Amniotic stem cell (primary cell): ENCODE measurements at regions not wholly inside any gene's neighbourhood (a gene's known extent, or its start where the extent isn't known, plus 50 kb on each side); places are given as distances from the start of the nearest gene placed in this dataset.

Source experiments
- DNase-seq: peaks from one replicate; lab custom pipeline; 2025; lab: John Stamatoyannopoulos, UW

DNA sequence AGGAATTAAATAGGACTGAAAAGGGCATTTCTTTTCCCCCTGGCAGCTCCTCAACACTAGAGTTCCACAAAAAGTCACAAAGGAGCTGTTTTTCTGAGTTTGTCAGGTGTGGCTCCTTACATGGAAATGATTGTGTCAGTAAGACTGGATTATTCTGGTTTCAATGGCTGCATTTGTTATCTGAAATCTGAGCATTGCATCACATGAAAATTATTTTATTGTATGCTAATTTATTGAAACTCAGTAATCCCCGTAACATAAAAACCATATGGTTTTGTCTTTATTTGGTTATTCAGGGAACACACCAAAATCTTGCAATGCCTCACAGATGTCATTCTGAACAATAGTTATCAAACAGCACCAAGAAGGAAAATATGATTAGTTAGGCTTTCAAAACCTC lies 439.7 kb upstream of the TNP1 start:
- no peak for DNase-seq

DNA sequence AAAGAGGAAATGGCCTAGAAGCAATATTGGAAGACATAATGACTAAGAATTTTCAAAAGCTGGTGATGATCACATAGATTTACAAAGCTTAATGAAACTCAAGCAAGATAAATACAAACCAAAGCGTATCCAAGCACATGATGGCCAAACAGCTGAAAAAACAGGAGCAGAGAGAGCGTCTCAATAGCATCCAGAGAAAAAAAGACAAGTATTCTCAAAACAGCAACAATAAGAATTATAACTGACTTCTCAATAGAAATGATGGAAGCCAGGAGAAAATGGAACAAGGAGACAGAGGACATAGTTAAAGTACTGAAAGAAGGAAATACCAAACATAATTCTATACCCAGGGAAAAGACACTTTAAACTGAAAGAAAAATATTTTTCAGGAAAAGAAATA lies 437.2 kb upstream of the TNP1 start:
- no peak for DNase-seq

DNA sequence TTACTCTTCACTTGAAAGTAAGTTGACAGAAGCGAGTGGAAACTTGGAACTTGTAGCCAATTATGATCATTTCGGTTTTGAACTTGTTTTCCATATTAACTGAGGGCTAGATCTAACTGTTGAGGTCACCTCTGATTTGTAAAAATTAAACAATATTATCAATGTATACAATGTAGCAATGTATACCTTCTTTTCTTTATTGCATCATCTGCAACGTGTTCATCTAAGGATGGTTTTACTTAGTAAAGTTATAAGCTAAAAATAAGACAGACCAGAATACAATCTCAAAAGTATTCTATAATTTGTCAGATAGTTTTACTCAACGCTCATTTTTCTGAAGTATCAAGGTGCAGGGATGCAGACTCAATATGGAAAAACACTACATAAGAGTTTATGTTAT lies 435.0 kb upstream of the TNP1 start:
- no peak for DNase-seq

DNA sequence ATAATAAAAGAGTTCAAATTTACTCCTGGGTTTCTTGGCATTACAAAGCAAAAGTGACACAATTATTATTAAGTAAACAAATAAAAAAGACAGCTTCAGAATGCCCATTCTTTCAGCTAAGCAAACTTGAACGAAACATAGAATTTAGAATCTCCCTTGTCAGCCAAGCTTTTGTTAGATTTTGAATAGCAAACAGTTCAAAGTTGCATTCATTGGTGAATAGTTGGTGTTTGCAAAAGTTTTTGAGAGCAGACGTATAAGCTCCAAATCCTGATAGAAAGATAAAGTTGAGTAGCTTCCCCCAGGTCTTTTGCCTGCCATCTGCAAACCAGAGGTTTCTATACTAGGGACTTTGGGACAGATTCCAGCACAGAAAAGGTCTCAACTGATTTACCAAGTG lies 434.3 kb upstream of the TNP1 start:
- DNase-seq: no peak

DNA sequence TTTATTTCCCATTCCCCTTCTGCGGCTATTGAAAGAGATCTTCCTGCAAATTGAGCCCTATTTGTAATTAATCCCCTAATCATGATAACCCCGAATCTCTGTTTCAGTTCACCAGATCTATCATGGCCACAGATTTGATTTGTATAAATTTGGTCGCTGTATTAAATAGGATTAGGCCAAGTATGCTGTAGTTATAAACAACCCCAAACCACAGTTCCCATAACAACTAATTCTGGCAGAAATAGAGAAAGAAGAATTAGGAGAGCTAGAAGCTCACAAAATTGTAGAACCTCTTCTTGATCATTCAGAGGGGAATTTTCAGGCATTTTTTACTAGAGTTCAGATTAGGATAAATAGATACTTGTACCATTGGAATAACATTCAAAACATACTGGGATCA lies 433.7 kb upstream of the TNP1 start:
- no peak for DNase-seq

DNA sequence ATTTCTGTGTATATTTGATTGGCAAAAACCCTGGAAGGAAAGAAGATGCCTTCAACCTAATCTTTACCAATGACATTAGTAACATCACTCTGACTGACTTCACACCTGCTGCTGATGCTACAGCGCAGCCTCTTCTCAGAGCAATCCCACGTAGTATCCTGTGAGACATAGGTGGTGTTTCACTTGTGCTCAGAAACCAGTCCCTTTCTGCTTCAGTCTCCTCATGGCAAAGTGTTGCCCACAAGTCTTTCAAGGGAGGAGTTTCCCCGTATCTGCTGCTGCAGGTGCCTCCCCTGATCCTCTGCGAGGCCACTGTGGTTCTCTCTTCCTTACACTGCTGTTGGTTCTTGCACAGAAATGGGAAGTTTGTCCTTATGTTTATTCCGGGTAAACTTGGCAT lies 433.2 kb upstream of the TNP1 start:
- DNase-seq: no peak

DNA sequence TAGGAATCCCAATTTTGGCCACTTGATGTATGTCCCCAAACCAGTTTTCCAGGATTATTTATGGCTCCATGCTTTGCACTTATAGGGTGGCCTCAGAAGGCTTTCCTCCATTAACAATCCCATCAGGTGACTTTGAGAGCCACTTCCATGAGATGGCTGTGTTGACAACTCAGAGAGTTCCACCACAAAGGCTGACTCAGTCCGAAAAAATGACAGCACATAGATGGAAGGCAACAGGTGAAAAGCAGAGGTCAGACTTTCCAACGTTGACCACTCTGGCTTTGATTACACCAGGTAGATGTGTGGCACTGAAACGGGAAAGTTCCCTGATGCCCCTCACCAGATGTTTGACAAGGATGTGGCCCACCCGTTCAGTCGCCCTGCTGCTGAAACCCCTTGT lies 431.4 kb upstream of the TNP1 start:
- no peak for DNase-seq

DNA sequence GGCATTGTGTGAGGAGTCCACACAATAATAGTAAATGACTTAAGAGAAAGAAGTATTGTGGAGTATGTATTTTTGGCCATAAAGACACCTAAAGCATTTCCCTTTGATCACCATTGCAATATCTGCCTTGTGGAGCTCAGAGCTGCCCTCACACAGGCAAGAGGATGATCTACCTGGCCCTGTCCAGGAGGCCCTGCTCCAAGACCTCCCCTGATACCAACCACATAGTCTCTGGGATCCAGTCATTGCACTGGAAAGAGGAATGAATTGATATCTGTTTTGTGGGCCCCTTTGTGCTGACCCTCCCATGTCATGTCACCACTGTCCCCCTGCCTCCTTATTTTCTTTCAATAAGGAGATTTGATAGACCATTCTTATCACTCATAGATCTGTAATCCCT lies 430.6 kb upstream of the TNP1 start:
- no peak for DNase-seq

DNA sequence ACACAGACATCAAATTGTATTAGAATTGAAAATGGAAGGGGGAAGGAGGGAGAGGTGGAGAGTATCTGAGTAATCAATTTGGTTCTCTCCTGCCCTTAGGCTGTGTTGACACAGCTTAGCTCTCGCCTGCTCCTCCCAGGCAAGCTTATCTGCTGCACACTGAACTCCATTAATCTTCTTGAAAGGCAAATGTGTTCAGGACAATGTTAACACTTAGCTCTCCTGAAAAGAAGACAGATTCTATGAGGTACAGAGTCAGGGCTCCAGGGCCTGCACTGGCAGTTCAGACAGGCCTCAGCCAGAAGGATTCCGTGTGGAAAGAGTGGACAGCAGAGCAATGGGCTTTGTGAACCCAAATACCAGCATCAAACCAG lies 430.0 kb upstream of the TNP1 start:
- no peak for DNase-seq

DNA sequence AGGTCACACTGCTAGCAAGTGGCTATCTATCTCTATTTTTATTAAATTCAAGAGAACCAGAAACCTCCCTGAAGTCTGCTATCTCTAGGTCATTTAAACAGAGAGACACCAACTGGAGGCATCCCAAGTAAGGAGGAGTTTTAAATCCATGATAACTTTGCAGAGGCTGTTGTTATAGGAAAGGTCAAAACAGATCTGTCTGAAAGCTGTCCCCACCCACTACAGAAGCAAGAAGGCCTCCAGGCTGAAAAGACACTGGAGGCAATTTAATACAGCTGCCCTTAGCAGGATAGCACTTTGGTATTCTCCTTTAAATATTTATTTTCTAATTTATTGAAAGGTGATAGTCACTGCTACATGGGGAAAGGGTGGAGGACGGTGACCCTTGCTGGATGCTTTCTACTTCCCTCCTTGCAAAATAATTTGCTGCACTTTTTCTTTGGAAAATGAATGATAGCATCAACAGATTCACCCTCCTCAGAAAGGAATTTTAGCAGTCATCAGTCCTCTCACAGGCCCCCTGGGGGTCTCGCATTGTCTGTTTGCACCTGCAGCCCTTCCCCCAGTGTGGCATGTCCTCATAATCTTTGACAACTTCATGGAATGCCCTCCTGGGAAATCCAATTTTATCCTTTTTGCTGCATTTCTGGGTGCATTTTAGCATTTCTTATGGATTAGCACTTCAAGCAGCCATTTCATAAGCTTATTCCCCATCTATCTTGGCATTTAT lies 429.5 kb upstream of the TNP1 start:
- no peak for DNase-seq

DNA sequence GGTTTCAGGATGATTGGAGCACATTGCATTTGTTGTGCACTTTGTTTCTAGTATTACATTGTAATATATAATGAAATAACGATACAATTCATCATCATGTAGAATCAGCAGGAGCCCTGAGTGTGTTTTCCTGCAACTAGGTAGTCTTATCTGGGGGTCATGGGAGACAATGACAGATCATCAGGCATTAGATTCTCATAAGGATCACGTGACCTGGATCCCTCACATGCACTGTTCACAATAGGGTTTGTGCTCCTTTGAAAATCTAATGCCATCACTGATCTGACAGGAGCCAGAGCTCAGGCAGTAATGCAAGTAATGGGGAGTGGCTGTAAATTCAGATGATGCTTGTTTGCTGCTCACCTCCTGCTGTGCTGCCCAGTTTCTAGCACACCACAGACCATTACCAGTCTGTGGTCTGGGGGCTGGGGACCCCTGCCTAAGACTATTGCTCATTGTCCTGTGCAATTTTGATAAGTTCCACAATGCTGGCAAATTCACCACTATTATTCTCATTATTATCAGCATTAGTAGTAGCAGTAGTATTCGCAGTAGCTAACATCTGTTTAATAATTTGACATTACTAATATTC lies 428.7 kb upstream of the TNP1 start:
- no peak for DNase-seq

DNA sequence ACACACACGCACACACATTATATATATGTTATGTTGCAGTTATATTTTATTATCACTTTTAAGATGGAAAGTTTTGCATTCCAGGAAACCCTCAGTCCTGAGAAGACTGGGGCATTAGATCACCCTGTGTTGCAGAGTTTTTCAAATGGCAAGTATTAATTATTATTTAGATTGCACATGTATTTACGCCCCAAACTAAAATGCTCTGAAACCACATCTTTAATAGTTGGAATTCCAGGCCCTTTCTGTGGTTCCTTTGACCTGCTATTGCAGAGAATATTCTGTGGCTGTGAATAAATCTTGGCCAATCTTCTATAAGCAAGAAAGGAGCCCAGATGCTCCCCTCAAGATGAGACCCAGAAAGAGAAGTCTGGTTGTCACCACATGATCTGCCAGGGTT lies 427.0 kb upstream of the TNP1 start:
- DNase-seq: no peak

DNA sequence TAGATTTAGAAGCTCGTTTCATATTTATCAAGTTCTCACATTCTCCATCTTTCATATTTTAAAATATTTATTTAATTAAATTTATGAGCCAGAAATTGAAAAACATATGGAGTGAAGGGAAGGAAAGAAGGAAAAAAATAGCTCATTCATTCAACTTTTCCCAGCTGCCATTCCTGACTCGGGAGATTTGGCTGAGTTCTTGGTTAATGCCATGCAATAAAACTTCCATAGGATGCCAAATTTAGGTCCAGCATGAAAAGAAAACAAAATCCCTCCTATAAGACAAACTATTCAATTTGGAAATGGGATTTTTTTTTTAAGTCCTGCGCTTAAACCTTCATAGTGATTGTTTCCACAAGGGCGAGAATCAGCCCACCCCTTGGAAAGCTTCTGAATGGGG lies 426.1 kb upstream of the TNP1 start:
- no peak for DNase-seq

DNA sequence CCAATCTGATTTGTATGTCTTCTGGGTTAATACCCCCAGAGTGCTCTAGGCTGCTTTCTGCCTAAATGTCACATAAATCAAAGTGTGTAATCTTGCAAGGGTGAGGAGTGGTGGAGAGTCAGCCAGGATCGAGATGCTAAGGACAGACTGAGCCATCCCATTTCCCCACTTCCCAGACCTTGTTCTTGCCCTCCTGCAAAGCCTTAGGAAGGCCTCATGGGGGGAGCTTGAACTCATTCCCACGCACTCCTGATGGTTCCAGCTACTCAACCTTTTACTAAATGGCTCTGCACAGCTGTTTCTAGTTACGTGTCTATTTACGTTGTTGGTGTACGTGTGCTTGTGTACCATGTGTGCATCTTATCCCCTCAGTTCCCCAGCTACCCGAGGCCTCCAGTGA lies 423.6 kb upstream of the TNP1 start:
- no peak for DNase-seq

DNA sequence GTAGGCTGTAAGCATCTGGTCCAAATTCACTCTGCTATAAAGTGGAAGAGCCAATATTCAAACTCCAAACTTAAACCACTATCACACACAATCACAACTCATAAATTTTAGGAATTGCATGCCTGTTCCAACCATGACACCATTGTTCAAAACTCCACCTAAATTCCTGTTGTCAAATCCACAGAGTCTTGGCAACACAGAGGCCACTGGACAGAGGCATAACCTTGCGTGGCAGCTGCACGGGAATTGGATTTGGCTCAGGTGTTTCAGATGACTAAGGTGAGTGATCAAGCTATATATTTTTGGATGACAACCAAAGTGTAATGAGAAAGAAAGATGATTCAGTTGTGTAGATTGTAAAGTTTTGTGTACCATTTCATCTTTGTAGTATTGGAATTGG lies 422.7 kb upstream of the TNP1 start:
- no peak for DNase-seq

DNA sequence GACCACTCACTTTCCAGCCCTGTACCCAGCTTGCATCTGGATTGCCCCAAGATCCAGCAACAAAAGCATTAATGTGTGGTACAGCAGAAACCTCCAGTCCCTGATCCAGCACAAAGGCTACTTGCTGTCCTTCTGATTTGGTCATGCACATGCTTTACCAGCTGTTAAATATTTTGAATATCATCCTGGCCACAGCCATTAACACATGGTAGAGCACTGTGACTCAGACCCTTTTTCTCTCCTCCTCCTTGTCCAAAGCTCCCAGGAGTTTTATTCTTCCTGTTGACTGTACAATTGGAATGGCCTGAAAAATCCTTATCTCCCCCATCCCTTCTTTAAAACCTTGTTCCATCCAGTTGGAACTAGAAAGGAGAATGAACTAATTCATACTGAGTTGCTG lies 419.7 kb upstream of the TNP1 start:
- DNase-seq: peak; percentile 66

DNA sequence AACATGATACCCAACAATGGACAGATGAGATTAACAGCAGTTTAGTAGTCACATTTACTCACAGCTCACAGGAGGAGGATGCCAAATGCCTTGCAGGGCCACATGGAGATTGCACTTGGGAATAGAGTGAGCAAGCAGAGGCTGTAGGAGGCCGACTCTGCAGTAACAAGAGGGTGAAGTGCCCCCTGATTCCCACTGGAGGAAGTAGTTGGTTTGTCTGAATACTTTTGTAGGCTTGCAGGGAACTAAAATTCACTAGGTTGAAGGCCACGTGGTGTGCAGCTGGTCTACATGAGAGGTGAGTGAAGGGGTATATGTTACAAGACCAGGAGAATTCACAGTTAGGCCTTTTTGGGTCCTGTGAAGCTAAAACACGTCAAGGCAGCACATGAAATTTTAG lies 419.3 kb upstream of the TNP1 start:
- DNase-seq: no peak

DNA sequence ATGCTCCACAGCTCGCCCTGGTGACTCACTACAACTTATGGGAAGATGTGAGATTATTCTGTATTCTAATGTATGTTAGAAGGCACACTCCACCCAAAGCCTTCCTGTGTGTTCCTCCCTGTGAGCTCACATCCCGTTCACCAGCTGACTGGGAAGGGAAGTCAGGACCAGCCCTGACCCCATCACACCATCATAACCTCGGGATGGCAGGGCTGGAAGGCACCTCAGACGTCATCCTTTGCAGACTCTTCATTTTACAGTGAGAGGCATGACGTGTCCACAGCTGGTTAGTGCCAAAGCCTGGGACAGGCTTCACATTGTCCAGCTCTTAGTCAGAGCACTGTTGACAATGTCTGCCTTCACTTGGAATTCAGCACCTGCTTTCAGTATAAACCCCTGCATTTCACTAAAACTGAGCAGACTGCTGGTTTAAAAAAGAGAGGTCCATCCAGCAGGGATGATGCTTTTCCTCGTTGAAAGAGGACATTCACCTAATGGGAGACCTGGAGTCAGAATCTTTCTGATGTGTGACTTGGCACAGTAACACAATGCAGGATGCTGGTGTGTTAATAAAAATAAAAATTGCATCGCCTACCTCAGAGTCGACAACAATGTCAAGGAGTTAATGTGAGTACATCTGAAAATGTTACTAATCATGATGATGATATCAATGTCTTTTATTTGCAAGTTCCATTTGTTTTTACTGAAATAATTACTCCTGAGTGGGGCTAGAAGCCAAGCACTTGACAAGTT lies 418.0 kb upstream of the TNP1 start:
- DNase-seq: peak; percentile 59

DNA sequence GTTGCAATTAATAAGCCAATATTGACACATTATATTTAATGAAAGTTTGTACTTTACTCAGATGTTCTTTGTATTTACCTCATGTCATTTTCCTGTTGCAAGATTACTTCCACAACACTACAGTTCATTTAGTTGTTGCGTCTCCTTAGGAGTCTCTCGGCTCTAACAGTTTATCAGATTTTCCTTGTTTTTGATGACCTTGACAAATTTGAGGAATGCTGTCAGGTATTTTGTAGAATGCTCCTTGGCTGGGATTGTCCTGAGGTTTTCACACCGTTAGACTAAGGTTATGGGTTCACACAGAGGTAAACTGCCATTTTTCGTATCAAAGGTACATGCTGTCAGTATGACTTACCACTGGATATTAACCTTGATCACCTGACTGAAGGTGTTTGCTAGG lies 416.6 kb upstream of the TNP1 start:
- no peak for DNase-seq

DNA sequence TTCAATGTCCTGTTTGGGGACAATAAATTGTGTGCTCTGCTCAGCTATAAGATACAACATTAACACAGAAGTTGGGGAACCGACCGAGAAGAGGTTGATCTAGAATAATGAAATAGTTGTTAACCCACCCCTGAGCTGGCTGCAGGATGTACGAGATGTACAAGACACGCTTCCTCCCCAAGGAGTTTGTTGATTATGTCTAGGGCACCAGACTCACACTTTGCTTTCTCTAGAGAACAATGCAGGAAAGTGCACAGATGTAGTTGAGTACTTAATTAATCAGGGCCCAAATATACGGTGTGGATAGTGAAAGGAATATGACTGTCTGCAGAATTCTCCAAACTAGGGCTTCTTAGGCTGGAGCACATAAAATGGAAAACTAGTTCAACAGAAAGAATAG lies 415.2 kb upstream of the TNP1 start:
- DNase-seq: no peak

DNA sequence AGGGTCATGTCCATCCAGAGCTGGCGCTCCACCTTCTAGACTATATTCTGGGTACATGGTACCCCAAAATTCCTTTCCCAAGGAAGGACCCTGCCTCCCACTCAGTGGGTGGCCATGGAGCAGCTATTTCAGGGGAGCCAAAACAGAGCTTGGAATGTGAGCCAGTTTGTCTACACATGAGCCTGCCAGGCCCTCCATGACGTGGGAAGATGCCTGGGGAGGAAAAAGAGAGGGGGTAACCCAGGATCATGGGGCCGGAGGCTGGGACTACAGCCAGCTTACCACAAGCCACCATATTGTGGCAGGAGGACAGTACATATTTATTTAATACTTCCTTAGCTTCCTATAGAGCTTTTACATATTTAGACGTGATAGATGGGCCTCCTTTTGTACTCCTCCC lies 414.7 kb upstream of the TNP1 start:
- DNase-seq: no peak

DNA sequence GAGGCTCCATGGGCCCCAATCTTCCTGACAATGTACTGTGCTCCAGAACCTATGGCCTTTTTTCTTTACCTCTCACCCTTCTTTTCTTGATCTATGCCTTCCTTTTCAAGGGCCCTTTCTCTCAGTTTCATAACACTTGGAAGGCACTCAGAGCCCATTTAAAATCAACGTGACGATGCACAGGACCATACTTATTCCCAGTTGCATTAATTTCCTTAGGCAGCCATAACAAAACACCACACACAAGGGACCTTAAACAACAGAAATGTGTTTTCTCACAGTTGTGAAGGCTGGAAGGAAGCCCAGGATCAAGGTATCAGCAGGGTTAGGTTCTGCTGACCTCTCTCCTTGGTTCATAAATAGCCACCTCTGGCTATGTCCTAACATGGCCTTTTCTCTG lies 414.0 kb upstream of the TNP1 start:
- no peak for DNase-seq

DNA sequence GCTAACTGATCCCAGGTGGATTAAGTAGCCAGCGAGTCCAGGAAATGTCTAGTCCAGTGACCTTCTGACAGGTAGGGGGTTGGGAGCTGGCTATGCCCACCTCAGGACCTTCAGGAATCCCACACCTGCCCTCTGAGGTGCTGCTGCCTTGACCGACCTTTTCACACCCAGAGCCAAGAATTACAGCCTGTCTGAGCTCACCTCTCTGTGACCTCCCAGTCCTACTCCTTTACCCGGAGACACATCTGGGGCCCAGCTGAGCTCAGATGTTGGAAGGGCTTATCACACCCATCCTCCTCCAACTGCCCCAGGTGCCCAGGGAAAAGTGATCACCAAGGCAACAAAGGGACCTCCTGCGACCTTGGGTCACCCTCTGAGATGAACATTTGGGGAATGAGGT lies 413.3 kb upstream of the TNP1 start:
- no peak for DNase-seq

DNA sequence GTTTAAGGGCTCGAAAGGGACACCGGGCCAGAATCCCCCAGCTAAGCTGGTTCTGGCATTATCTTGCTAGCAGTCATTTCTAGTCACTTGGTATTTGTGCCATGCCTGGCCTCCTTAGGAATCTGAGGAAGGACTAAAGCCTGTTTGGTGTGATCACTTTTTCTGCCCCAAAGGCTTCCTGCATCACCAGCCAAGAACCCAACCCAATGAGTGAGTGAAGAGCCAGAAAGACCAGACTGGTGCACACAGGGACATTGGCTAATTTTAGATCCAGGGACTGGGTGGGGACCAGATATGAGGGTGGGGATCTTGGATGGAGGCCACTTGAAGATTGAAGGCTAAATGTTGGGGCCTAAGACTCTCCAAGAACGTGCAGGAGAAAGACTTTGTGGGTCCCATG lies 411.9 kb upstream of the TNP1 start:
- no peak for DNase-seq
